ENCODE measurements at regions not wholly inside any gene's neighbourhood (a gene's known extent, or its start where the extent isn't known, plus 50 kb on each side); places are given as distances from the start of the nearest gene placed in this dataset.
A peak's percentile ranks its signal among the peaks of the same experiment; 100 is the strongest.

- H3K4me3 ChIP-seq, result no peak overlapping the region
- DNase-seq (ENCODE audit: low spot score), result no peak
- no peak overlapping the region for H3K27ac ChIP-seq
- TF ChIP-seq CTCF (IDR thresholded peaks at IDR 0.05), result no peak
These were observed 793.5 kb upstream of the HS6ST1 start for GRCh38 chr2:129112181-129112580.

- Histone ChIP-seq H3K4me3 (no peak overlapping the region), H3K27ac (no peak overlapping the region)
- DNase-seq (ENCODE audit: low spot score), result no peak
- no peak for TF ChIP-seq CTCF (IDR thresholded peaks at IDR 0.05)
These were observed 795.1 kb upstream of the HS6ST1 start for GRCh38 chr2:129113776-129114175.

- TF ChIP-seq CTCF (IDR thresholded peaks at IDR 0.05), result no peak
- no peak for DNase-seq (ENCODE audit: low spot score)
- H3K27ac ChIP-seq, result peak overlapping the region; percentile 5 to 44
- no peak overlapping the region for H3K4me3 ChIP-seq
These were observed 798.8 kb upstream of the HS6ST1 start for GRCh38 chr2:129117434-129117833.

GRCh38 chr2:129118296-129118695 lies 799.6 kb upstream of the HS6ST1 start:
- peak overlapping the region in 1 of 2 donors; percentile 44 for H3K27ac ChIP-seq
- H3K4me3 ChIP-seq, result no peak overlapping the region
- DNase-seq (ENCODE audit: low spot score), result no peak
- TF ChIP-seq CTCF (IDR thresholded peaks at IDR 0.05), result no peak

- no peak for TF ChIP-seq CTCF (IDR thresholded peaks at IDR 0.05)
- peak overlapping the region in 1 of 2 donors; percentile 23 for H3K27ac ChIP-seq
- no peak overlapping the region for H3K4me3 ChIP-seq
- no peak for DNase-seq (ENCODE audit: low spot score)
These were observed 810.4 kb upstream of the HS6ST1 start for GRCh38 chr2:129129087-129129486.

- no peak for TF ChIP-seq CTCF (IDR thresholded peaks at IDR 0.05)
- H3K4me3 ChIP-seq, result no peak overlapping the region
- H3K27ac ChIP-seq, result no peak overlapping the region
- DNase-seq (ENCODE audit: low spot score), result no peak
These were observed 815.3 kb upstream of the HS6ST1 start for GRCh38 chr2:129133692-129134641.

GRCh38 chr2:129135017-129135416 lies 816.3 kb upstream of the HS6ST1 start:
- Histone ChIP-seq H3K4me3 (no peak overlapping the region), H3K27ac (no peak overlapping the region)
- no peak for DNase-seq (ENCODE audit: low spot score)
- TF ChIP-seq CTCF (IDR thresholded peaks at IDR 0.05), result no peak

All from coronary artery (tissue), 2 donors.